Cardiac muscle cell (in vitro differentiated cells and primary cell): ENCODE measurements at regions not wholly inside any gene's neighbourhood (a gene's known extent, or its start where the extent isn't known, plus 50 kb on each side); places are given as distances from the start of the nearest gene placed in this dataset.

Source experiments
- DNase-seq, 2 donors: peaks; one replicate each; pipeline versions ENCODE4 v3.0.0 to v3.0.0-alpha.2; 2010 to 2017; ENCODE audit warnings: low read depth in 1 of 2, low spot score in 1 of 2
- H3K27ac ChIP-seq: fragments of 200-600 bp; sonication (generic); 2 replicates; pipeline ENCODE4 v1.5.1; 2016
- H3K27me3 ChIP-seq: fragments of 200-600 bp; sonication (generic); 2 replicates; pipeline ENCODE4 v1.6.0; 2016; ENCODE audit warnings: control low read depth
- H3K36me3 ChIP-seq: fragments of 200-600 bp; sonication (generic); 2 replicates; pipeline ENCODE4 v1.5.1; 2016; ENCODE audit warnings: control low read depth
- H3K4me1 ChIP-seq: fragments of 200-600 bp; sonication (generic); 2 replicates; pipeline ENCODE4 v1.8.1; 2017; ENCODE audit warnings: low read depth, mild to moderate bottlenecking, mixed run types
- H3K4me3 ChIP-seq: fragments of 200-600 bp; sonication (generic); 2 replicates; pipeline ENCODE4 v1.5.1; 2016; ENCODE audit warnings: mild to moderate bottlenecking
- H3K9me3 ChIP-seq: fragments of 200-600 bp; sonication (generic); 2 replicates; pipeline ENCODE4 v1.5.1; 2017; ENCODE audit warnings: low read depth, mild to moderate bottlenecking, control low read depth
- CTCF ChIP-seq: IDR thresholded peaks from 2 replicates; pipeline ENCODE4 v1.5.1; 2012; ENCODE audit warnings: low read depth, mild to moderate bottlenecking, low read length

- Histone ChIP-seq H3K4me3 (no peak overlapping the region), H3K4me1 (no peaks in the 10 kb centered on the region), H3K36me3 (no peaks in the 10 kb centered on the region), H3K9me3 (no peaks in the 10 kb centered on the region), H3K27me3 (no peaks in the 10 kb centered on the region), H3K27ac (no peak overlapping the region)
- DNase-seq, result no peak
- TF ChIP-seq CTCF, result no peak
Observed at GRCh38 chr2:234438305-234438977, 58.4 kb downstream of the ARL4C start.

GRCh38 chr2:234437642-234438304 lies 59.1 kb downstream of the ARL4C start:
- H3K4me1 ChIP-seq, result no peaks in the 10 kb centered on the region
- TF ChIP-seq CTCF, result no peak
- no peaks in the 10 kb centered on the region for H3K9me3 ChIP-seq
- no peak for DNase-seq
- H3K27ac ChIP-seq, result no peak overlapping the region
- no peaks in the 10 kb centered on the region for H3K36me3 ChIP-seq
- no peak overlapping the region for H3K4me3 ChIP-seq
- H3K27me3 ChIP-seq, result no peaks in the 10 kb centered on the region

GRCh38 chr2:234436482-234436837 lies 60.4 kb downstream of the ARL4C start:
- no peaks in the 10 kb centered on the region for H3K9me3 ChIP-seq
- DNase-seq, result no peak
- TF ChIP-seq CTCF, result no peak
- H3K4me1 ChIP-seq, result no peaks in the 10 kb centered on the region
- no peaks in the 10 kb centered on the region for H3K36me3 ChIP-seq
- H3K27me3 ChIP-seq, result no peaks in the 10 kb centered on the region
- H3K27ac ChIP-seq, result no peak overlapping the region
- no peak overlapping the region for H3K4me3 ChIP-seq

- Histone ChIP-seq H3K36me3 (no peaks in the 10 kb centered on the region), H3K9me3 (no peaks in the 10 kb centered on the region), H3K27me3 (no peaks in the 10 kb centered on the region), H3K27ac (no peak overlapping the region), H3K4me3 (no peak overlapping the region), H3K4me1 (no peaks in the 10 kb centered on the region)
- DNase-seq, result peak in 1 of 2 donors; percentile 9
- TF ChIP-seq CTCF, result no peak
Observed at GRCh38 chr2:234435836-234436481, 60.9 kb downstream of the ARL4C start.

- DNase-seq, result no peak
- H3K9me3 ChIP-seq, result no peaks in the 10 kb centered on the region
- TF ChIP-seq CTCF, result no peak
- no peak overlapping the region for H3K27ac ChIP-seq
- H3K4me3 ChIP-seq, result no peak overlapping the region
- no peaks in the 10 kb centered on the region for H3K36me3 ChIP-seq
- no peaks in the 10 kb centered on the region for H3K4me1 ChIP-seq
- H3K27me3 ChIP-seq, result no peaks in the 10 kb centered on the region
Observed at GRCh38 chr2:234433201-234433600, 63.7 kb downstream of the ARL4C start.
